Peyer's patch (tissue), 4 donors: ENCODE measurements at regions not wholly inside any gene's neighbourhood (a gene's known extent, or its start where the extent isn't known, plus 50 kb on each side); places are given as distances from the start of the nearest gene placed in this dataset.
"Not testable (repeated sequence)": the region's sequence is repeated elsewhere in the genome, so short reads cannot be mapped to it uniquely, and the experiment has no call there.

Experiments used
- DNase-seq, 3 donors: peaks; one replicate each; pipeline ENCODE4 v3.0.0-alpha.2; 2017 to 2019
- H3K27ac ChIP-seq, 4 donors: fragments of 200-600 bp; sonication (generic); one replicate each; pipeline ENCODE4 v1.5.1; 2016 to 2019
- H3K27me3 ChIP-seq, 2 donors: fragments of 200-600 bp; sonication (generic); one replicate each; pipeline ENCODE4 v1.5.1; 2019
- H3K36me3 ChIP-seq, 3 donors: fragments of 200-600 bp; sonication (generic); one replicate each; pipeline ENCODE4 v1.5.1; 2016 to 2019
- H3K4me1 ChIP-seq, 4 donors: fragments of 200-600 bp; sonication (generic); one replicate each; pipeline ENCODE4 v1.5.1; 2016 to 2019
- H3K4me3 ChIP-seq, 4 donors: fragments of 200-600 bp; sonication (generic); 1 replicate in 3 of 4; 2 replicates in 1 of 4; pipeline ENCODE4 v1.5.1; 2016 to 2019; ENCODE audit warnings: mild to moderate bottlenecking in 1 of 4
- H3K9me3 ChIP-seq, 4 donors: fragments of 200-600 bp; sonication (generic); one replicate each; pipeline ENCODE4 v1.5.1; 2016 to 2019; ENCODE audit warnings: mild to moderate bottlenecking in 1 of 4
- POLR2A ChIP-seq, 2 donors: fragments of 450-650 bp; IDR thresholded peaks; one replicate each; pipeline ENCODE4 v1.5.1; 2017; ENCODE audit warnings: antibody characterized with exemption in 2 of 2, mild to moderate bottlenecking in 2 of 2, moderate library complexity in 2 of 2
- TF ChIP-seq, protein P1 (sequence below), 6 experiments: fragments of 450-650 bp in 4 of 6; fragments of 200-600 bp in 2 of 6; sonication (generic) in 1 of 6; IDR thresholded peaks; one replicate each; pipeline ENCODE4 v1.5.1; 2017 to 2019; ENCODE audit warnings: antibody characterized with exemption in 6 of 6, mild to moderate bottlenecking in 3 of 6, moderate library complexity in 1 of 6

DNA sequence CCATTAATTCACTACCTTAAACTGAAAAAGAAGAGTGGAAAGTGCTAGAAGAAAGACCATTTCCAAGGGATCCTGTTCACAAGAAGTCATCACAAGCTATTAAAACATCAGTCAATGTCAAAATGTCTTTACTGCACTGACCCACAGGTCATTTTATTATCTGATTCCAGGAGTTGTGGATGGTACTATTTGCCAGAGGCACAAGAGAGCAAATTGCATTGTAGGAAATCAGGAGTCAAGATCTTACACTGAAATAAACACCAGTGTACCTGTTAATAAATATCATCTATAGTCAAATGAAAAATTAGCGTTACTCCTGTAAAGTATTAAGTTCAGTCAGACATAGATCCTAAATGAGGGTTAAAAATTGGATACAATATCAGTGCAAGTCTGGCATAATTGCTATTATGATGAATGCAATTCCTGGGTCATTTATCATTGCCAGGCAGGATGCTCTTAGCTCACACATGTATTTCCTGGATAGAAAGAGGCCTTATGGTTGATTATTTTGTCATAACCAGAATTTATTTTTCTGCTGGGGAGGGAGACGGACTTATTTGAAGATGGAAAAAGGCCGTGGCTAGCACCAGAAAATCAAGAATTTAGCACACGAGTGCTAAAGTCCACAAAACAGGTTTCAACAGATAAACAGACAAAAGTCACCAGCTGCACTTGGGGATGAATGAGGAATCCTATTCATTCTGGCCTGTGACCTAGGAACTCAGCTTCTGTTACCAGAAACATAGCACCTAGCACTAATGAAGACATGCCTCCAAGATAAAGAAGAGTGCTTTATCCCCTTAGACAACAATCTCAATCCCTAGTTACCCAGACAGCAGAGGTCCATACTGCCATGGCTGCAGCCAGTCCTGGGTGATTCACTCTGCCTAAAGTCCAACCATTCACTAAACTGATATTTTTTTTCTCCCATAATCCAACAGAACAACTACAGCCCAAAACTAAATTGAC lies 683.1 kb upstream of the POM121L12 start:
- H3K9me3 ChIP-seq = no peaks in the 10 kb centered on the region
- no peak for TF ChIP-seq POLR2A (IDR thresholded peaks at IDR 0.05)
- TF ChIP-seq, protein P1, sequence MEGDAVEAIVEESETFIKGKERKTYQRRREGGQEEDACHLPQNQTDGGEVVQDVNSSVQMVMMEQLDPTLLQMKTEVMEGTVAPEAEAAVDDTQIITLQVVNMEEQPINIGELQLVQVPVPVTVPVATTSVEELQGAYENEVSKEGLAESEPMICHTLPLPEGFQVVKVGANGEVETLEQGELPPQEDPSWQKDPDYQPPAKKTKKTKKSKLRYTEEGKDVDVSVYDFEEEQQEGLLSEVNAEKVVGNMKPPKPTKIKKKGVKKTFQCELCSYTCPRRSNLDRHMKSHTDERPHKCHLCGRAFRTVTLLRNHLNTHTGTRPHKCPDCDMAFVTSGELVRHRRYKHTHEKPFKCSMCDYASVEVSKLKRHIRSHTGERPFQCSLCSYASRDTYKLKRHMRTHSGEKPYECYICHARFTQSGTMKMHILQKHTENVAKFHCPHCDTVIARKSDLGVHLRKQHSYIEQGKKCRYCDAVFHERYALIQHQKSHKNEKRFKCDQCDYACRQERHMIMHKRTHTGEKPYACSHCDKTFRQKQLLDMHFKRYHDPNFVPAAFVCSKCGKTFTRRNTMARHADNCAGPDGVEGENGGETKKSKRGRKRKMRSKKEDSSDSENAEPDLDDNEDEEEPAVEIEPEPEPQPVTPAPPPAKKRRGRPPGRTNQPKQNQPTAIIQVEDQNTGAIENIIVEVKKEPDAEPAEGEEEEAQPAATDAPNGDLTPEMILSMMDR (IDR thresholded peaks at IDR 0.05) = no peak
- H3K4me1 ChIP-seq = no peaks in the 10 kb centered on the region

DNA sequence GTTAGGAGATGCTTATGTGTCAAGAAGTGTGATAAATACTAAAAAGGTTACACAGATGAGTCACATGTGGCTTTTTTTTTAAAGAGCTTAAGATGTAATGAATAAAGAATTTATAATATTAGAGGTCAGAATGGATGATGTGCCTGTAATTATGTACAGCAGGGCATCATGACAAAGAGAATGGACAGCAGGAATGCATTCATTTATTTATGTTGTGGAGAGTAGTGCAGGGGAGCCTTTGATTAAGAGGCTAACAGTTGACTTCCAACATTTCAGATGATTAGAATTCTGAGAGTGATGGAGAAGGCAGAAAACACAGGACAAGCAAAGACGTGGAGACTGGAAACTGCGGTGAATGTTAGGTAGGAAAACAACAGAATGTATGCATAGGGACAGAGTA lies 691.4 kb upstream of the POM121L12 start:
- Histone ChIP-seq H3K4me1 (no peaks in the 10 kb centered on the region), H3K36me3 (no peaks in the 10 kb centered on the region), H3K27me3 (no peaks in the 10 kb centered on the region), H3K27ac (no peak overlapping the region), H3K4me3 (no peak overlapping the region), H3K9me3 (no peaks in the 10 kb centered on the region)
- no peak for DNase-seq
- no peak for TF ChIP-seq POLR2A (IDR thresholded peaks at IDR 0.05)

More for the DNA sequence above, 683.1 kb upstream of the POM121L12 start:
- Histone ChIP-seq H3K36me3 (no peaks in the 10 kb centered on the region), H3K27me3 (no peaks in the 10 kb centered on the region), H3K27ac (no peak overlapping the region), H3K4me3 (no peak overlapping the region)
- DNase-seq = no peak

DNA sequence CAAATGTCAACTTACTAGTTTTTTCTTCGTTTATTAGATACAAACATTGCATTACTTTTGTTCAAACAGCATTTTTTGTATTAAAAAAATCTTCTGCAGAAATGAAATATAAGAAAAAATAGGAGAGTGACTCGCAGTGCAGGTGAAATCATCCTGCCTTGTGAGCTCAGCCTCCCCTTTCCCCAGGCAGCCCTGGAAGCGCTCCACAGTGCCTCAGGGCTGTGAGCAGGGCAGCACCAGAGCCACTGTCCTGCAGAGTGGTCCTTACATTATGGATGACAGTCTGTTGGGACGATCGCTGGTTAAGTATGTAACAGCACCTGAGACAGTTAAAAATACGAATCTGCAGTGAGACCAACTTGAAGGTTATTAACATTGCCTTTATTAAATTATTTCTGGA lies 695.4 kb upstream of the POM121L12 start:
- Histone ChIP-seq H3K4me1 (no peaks in the 10 kb centered on the region), H3K4me3 (no peak overlapping the region), H3K27ac (no peak overlapping the region), H3K36me3 (no peaks in the 10 kb centered on the region), H3K27me3 (no peaks in the 10 kb centered on the region), H3K9me3 (no peaks in the 10 kb centered on the region)
- TF ChIP-seq, protein P1 (IDR thresholded peaks at IDR 0.05) = no peak
- no peak for TF ChIP-seq POLR2A (IDR thresholded peaks at IDR 0.05)
- no peak for DNase-seq

DNA sequence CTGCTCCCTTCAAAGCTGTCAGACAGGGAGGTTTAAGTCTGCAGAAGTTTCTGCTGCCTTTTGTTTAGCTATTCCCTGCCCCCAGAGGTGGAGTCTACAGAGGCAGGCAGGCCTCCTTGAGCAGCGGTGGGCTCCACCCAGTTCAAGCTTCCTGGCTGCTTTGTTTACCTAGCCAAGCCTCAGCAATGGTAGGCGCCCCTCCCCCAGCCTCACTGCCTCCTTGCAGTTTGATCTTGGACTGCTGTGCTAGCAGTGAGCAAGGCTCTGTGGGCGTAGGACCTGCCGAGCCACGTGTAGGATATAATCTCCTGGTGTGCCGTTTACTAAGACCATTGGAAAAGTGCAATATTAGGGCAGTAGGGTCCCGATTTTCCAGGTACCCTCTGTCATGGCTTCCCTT lies 707.1 kb upstream of the POM121L12 start:
- DNase-seq, H3K36me3 ChIP-seq: not testable (repeated sequence)

DNA sequence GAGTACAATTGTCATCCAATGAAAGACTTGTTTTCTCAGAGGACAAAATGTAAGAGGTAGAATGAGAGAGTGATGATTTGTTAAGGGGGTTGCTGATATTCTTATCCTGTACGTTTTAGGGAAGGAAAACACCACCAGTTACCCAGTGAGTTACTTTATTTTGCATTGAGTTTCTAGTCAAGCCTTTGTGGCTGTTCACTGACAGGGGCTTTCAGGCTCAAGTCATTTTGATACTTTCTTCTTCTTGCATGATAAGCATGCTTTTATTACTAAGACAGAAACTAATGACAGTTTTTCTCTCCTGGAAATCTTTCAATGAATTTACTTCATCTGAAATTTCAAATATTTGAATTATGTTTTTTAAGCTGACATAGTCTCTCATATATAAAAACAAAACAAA lies 710.2 kb upstream of the POM121L12 start:
- DNase-seq = no peak
- Histone ChIP-seq H3K9me3 (no peaks in the 10 kb centered on the region), H3K4me1 (no peaks in the 10 kb centered on the region), H3K27ac (no peak overlapping the region), H3K36me3 (no peaks in the 10 kb centered on the region), H3K27me3 (no peaks in the 10 kb centered on the region), H3K4me3 (no peak overlapping the region)
- no peak for TF ChIP-seq POLR2A (IDR thresholded peaks at IDR 0.05)
- TF ChIP-seq, protein P1 (IDR thresholded peaks at IDR 0.05) = no peak

More for the DNA sequence above, 707.1 kb upstream of the POM121L12 start:
- H3K27ac ChIP-seq, H3K27me3 ChIP-seq, H3K4me1 ChIP-seq, H3K4me3 ChIP-seq, H3K9me3 ChIP-seq: not testable (repeated sequence)

DNA sequence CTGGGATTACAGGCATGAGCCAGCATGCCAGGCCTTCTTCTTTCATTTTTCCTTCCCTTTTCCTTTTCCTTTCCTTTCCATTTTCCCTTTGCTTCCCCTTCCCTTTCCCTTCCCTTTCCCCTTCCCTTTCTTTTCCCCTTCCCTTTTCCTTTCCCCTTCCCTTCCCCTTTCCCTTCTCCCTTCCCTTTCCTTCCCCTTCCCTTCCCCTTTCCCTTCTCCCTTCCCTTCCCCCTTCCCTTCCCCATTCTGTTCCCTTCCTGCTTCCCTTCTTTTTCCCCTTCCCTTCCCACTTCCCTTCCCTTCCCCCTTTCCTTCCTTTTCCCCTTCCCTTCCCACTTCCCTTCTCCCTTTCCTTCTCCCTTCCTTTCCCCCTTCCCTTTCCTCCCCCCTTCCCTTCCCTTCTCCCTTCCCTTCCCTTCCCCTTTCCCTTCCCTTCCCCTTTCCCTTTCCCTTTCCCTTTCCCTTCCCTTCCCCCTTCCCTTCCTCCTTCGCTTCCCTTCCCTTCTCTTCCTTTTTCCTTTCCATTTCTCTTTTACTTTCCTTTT lies 712.2 kb upstream of the POM121L12 start:
- H3K36me3 ChIP-seq = no peaks in the 10 kb centered on the region
- no peaks in the 10 kb centered on the region for H3K9me3 ChIP-seq
- TF ChIP-seq, protein P1 (IDR thresholded peaks at IDR 0.05) = no peak
- no peak for TF ChIP-seq POLR2A (IDR thresholded peaks at IDR 0.05)
- no peaks in the 10 kb centered on the region for H3K27me3 ChIP-seq
- no peak overlapping the region for H3K4me3 ChIP-seq
- H3K4me1 ChIP-seq = no peaks in the 10 kb centered on the region
- H3K27ac ChIP-seq = no peak overlapping the region
- no peak for DNase-seq
